ENCODE measurements at regions not wholly inside any gene's neighbourhood (a gene's known extent, or its start where the extent isn't known, plus 50 kb on each side); places are given as distances from the start of the nearest gene placed in this dataset.

DNA sequence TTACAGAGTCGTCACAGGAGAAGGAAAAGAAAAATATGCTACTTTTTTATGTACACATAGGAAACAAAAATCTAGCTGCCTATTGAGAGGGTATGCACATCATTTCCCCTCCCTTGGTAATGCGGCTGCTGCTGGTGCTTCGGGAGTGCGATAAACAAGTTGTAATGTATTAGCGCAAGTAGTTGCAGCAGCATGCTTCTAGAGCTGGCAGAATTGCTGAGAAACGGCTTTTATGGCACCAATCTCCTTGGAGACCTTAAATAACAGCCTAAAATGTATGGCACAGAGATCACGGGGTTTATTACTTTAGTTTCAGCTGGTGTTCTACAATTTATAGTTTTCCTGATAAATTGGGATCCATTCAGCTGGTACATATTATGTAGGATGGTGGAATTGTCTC is 447.6 kb upstream of the TMPO start:
- DNase-seq = no peak

DNA sequence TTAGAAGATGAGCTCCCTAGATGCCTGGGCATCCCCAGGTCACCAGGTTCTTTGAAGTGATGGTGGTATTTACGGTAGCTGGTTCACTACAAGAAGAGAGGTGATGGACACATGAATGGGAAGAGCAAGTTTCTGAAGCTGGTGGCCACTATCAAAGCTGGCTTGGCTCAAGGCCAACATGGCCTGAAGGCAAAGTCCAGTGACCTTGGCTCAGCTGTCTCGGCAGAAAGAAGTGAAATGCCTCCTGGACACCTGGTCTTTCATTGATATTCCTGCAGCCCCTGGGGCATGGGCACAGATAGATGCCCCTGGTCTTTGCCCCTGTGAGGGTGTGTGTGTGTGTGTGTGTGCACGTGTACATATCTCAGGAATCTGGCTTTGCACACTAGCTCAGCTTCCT is 441.8 kb upstream of the TMPO start:
- DNase-seq = no peak

DNA sequence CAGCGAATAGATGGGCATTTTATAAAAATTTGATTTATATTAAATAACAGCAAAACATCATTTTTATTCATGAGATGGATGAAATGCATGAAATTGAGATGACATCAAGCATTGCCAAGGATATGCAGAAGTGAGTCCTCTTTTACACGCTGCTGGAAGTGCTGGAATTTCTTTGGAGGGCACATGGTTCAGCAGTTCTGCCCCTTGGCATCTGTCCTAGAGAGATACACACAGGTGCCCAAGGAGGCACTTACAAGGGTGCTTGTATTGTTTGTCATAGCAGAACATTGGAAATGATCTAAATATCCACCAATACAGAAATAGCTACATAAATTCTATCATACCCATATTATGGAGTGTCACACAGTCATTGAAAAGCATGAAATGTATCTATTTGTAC is 441.1 kb upstream of the TMPO start:
- no peak for DNase-seq

DNA sequence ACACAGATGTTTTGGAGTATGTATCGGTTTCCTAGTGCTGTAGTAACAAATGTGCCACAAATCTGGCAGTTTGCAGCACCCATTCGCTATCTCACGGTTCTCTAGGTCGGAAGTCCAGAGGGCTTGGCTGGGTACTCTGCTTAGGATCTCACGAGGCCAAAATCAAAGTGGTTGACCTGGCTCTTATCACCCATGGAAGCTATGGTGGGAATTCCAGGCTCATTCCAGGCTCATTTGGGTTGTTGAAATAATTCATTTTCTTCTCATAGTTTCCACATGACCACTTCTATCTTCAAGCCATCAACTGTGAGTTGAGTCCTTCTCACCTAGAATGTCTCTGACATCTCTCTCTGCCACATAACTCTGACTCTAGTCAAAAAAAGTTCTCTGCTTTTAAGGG is 431.0 kb upstream of the TMPO start:
- no peak for DNase-seq

DNA sequence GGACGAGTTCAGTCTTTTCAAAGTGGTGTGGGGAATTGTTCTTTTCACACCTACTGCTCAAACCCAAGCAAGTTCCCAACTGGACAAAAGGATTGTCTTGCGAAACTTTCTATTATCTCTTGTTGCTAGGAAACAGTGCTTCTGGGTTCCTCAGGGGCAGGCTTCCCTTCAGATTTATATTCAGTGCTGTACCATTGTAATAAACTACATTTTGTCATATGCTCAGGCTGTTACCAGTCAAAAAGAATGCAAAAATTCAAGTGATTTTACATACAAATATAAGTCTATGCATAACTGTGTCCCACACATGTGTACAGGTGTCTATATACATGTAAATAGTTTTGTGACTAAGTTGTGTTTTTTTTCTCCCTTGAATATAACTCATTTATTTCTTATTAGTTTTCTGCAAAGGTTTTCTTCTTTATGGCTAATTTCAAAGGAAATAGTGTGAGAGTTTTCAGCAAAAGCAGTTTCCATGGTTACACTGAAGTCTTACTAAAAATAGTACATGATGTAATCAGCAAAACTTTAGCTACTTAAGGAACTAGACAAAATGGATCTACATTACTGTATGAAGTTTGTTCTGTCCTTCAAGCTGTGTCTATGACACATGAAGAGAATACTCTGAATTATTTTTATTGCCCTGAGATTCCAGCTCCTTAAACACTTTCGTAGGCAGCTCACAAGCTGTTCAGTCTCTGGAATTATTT is 430.2 kb upstream of the TMPO start:
- DNase-seq = no peak

DNA sequence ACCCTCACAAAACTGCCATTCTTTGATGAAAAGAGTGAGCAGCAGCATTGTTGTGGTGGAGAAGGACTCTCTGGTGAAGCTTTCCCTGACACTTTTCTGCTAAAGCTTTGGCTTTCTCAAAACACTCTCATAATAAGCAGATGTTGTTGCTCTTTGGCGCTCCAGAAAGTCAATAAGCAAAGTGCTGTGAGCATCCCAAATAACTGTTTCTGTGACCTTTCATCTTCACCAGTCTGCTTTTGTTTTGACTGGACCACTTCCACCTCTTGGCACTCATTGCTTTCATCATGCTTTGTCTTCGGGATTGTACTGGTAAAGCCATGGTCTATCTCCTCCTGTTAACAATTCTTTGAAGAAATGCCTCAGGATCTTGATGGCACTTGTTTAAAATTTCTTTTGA is 424.7 kb upstream of the TMPO start:
- DNase-seq = no peak

DNA sequence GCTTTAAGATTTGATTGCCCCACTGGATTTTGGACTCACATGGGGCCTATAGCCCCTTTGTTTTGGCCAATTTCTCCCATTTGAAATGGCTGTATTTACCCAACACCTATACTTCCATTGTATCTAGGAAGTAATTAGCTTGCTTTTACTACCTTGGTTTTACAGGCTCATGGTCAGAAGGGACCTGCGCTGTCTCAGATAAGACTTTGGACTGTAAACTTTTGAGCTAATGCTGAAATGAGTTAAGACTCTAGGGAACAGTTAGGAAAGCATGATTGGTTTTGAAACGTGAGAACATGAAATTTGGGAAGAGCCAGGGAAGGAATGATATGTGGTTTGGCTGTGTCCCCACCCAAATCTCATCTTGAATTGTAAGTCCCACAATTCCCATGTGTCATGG is 419.0 kb upstream of the TMPO start:
- DNase-seq = no peak

DNA sequence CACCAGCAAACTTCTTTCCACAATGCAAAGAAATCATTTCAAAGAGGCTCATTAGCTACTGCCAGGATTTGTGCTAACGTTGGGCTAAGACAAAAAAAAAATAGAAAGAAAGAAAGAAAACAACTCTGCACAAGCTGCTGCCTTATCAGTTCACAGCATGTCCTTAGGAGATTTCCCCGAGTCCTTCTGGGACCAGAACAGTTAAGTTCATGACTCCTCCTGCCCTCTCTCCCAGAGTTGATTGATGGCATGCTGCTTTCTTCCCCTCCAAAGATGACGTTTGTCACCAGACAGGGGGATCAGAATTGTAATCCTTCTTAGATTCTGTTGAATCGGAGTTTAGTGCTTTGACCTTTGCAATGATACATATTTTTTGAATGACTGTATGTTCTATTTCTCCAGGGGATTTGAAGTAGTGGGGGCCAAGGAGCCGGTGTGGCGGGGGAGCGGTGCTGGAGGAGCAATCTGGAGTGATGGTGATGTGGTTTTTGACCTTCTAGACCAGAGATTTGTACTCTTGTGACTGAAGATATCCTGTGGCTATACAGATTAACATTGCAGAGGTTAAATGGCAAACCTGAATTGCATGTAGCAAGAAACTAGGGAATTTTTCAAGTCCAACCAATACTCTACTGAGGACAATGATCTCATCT is 409.2 kb upstream of the TMPO start:
- no peak for DNase-seq

DNA sequence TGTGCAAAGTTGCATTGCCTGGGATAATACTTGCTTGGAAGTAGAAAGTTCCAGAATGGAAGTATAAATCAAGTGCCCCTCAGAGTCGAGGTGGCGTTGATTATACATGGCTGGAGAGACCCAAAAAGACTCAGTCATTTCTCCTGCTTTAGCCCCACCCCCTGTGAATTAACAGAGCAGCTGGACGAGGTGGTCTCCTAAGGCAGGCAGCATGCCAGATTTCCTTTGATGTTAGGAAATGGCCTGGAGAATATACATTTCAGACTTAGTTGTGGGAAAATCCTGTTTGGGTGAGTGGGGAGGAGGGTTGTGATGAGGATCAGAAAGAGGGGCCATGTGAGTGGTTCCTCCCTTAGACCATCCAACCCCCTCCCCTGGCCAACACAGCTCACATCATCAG is 406.1 kb upstream of the TMPO start:
- DNase-seq = no peak

DNA sequence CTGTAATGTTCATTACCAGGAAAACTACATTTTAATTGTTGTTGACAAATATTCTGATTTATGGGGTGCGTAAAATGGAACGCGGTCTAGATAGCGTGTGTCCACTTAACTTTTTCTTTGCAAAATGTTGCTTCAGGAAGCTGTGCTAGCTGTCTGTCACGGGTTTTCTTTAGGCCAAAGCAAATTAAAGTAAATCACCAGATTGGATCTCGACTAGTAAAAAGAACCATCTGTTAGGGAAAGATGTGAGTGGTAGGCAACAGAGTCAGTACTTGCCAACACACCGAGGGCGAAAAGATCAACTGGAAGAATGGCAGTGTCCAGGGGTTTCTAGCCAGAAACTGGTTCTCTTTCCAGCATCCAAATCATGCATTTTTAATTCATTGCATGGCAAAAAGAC is 404.9 kb upstream of the TMPO start:
- no peak for DNase-seq

DNA sequence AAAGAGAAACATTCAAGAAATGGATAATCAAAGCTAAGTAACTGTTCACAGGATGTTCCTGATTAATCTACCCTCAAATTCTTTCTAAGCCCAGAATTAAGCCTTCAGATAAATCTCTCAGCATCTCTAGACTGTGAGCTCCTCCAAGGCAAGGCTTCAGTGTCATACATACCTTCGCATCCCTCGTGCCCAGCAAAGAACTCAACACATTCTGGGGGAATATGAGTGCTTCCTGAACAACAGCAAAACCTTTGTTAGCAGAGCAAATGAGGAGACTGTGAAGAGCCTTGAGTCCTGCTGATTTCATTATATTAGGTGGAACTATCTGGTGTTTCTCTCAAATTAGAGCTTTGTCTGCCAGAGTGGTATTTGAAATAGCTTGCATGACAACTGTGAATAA is 401.8 kb upstream of the TMPO start:
- DNase-seq = no peak

DNA sequence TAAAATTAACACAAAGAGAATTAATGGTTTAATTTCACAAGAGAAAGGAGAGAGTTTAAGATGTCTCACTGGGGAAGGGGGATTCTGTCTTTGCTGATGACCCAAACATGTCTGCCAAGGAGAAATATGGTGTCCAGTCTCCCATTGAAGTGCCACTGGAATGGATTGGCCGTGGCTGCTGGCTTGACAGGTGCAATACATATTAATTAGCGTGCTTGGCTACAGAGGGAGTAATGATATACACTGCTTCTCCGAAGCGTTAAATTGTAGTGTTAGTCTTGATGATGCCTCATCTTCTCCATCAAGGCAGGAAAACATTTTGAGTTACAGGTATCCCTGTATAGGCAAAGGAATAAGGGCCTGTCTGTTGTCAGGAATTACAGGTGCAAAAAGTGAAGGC is 393.4 kb upstream of the TMPO start:
- no peak for DNase-seq

DNA sequence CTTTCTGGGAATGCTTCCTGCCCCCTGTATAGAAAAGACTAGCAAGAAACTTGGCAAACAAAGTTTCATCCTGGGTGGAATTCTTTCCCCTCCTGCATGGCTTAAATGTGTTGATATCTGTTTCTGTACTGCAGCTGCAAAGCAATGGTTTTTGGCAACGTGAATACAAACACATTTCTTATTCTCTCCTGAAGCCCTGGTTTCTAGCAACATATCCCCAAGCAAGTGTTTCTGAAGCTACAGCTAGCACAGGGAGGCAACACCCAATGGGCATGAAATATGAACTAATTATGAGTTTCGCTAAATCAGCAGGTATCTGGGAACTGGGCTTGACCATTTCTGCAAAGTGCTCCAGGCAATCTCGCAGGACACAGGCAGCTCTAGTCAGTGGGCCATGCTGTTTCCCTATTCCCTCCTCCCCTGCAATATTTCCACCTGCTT is 392.3 kb upstream of the TMPO start:
- DNase-seq = no peak

DNA sequence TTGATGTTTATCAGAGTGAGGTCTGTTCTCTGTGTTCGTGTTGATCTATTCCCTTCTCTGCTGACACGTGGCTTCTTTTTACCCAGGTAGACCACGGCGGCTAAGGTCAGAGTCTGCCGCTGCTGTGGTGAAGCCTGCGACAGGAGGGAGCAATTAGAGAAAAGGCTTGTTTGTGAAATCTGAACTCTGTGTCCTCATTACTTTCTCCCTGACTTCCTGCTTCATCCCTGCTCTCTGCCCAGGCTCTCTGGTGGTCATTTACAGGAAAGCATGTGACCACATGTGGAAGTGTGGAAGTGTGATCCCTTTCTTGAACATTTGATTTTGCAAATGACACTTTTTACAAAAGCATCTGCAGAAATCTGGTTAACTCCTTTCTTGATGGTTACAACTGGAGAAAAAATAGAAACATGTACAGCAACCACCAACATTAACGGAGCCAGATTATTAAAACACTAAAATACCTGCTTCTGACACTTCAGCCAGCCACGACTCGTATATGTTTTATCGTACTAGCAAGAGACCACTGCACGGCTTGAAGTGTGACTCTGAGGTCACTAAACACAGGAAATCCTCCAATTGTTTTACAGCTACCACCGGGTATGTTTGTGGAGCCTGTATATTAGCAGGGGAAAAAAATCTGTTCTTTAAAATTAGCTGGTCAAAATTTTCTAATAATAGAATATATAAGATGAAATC is 388.6 kb upstream of the TMPO start:
- DNase-seq = no peak

DNA sequence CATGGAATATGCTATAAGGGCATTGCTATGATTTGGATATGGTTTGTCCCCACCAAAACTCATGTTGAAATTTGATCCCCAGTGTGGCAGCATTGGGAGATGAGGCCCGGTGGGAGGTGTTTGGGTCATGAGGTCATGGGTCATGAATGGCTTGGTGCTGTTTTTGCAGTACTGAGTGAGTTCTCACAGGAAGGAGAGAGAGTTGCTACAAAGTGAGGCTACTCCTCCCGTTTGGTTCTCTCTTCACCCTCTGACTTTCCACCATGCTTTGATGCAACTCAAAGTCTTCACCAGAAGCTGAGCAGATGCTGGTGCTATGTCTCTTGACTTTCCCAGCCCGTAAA is 388.1 kb upstream of the TMPO start:
- no peak for DNase-seq

DNA sequence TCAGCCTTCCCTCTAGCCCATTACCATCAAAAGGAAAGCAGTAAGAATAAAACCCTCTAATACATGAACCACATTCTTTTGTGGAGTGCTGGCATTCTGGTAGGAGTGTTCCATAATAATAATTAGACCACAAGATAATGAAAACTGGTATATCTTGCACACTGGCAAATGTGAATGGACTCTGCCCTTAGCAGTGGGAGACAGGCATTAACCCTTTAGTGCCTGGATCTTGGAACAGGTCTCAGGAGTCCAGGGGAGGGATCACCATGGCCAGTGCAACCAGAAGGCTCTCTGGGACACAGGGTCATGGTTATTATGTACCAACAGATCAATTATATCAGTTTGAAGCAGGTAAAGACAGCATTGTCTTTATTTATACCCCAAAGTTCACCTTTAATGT is 387.5 kb upstream of the TMPO start:
- DNase-seq = no peak

DNA sequence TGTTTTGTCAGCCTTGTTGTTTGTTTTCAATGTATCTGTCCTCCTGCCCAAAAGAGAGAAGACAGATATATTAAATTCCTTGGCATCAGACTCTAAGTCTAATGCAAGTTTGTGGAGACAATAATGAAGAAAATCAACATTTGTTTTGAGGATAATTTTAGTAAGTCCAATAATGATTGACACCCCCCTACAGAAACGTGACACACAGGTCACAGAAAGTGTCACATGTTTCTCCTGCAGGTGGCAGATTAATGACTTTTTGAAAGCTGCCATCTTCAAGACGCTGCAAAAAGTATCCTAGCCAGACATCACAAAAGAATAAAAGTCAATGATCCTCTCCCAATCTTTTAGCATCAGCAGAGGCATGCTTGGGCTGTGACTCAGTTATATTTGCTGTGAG is 378.8 kb upstream of the TMPO start:
- no peak for DNase-seq

DNA sequence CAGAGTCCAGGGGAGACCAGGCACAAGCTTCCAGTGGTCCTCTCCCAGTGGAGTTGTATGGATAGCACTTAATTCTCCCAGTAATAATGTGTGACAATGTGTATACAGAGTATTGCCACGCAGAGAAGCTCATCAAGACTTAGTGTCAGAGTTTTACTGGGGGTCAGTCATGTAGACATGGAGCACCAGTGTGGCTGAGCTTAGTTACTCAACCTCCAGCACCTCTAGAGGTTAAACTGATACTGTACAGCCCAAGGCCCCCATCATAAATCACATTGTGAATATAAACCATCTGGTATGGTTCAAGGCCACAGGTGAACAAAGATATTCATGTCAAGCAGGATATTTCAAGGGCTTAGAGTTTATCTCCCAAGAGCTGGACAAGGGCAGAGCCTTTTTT is 378.1 kb upstream of the TMPO start:
- no peak for DNase-seq

DNA sequence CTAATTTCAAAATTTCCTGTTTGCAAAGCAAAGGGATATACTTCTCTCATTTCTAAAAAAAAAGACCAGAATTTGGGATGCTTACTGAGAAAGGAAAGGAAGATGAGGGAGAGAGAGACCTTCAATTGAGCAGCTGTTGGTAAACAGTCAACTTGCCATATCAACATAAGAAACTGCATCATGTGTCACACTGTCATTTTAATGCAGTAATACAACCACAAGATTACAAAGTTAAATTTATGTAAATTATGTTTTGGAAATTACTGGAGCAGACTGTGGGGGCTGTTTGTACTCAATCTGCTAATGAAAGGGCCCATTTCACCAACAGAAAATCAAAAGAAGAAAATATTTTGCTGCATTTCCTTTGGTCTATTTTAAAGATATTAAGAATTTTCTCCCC is 370.4 kb upstream of the TMPO start:
- DNase-seq = no peak

DNA sequence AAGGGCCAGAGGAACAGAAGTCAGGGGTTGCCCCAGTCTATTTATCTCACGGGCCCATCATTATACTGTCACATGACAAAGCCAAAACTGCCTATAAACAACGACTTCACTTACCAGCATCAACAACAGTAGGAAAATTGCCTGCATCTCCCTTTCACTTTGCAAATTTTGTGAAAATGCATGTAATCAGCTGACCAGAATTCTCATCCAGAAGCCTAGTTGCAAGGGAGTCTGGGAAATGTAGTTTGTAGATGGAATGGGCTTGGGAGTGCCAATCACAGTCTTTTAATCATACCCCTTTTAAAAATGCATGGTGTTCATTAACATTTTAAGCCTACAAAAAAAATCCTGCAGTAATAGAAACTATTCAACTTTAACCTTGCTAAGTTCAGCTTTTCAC is 369.3 kb upstream of the TMPO start:
- no peak for DNase-seq

DNA sequence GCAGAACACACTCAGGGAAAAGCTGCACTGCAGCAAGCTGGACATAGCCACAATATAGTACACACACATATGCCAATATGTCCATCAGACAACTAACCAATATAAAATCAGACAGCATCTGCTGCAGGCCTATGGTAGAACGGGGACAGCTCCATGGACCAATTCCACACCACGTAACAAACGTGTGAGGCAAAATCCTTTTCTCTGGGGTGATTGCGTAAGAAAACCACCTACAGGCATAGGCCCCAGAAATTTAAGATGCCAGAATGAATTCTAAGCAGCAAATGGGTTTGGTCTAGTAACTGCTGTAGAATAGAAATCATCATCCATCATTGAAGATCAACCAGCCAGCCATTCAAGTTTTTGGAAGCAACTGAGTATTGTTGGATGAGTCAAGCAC is 368.9 kb upstream of the TMPO start:
- no peak for DNase-seq

DNA sequence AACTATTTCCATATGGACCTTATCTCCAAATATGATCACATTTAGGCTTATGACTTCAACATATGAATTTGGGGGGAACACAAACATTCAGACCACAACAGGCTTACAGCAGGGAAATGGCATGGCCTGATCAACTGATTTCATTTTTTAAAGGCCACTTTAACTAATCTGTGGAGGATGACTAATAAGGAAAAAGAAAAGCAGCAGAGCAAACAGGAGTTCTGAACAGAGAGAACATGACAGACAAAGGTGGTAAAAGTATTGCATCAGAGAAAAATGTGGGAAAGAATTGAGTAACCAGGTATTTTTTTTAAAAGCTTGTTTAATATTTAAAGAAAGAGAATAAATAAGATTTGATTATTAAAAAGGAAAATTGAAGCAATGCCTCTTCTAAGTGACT is 366.1 kb upstream of the TMPO start:
- no peak for DNase-seq

DNA sequence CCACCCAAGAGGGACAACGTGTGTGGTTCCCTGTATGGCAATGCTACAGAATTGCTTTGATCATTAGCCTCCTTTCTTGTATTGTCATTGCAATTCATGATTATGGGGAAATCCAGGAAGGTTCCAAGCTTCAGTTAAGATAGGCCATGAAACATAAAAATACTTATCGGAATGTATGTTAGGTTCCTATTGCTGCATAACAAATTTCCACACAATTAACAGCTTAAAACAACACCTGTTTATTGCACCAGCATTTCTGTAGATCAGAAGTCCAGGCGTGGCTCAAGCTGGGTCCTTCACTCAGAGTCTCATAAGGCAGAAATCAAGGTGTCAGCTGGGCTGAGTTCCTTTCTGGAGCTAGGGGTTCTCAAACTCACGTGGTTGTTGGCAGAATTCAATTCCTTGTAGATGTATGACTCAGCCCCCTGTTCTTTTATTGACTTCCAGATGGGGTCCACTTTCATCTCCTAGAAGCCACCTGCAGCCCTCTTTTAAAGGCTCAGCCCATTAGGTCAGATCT is 365.6 kb upstream of the TMPO start:
- no peak for DNase-seq

DNA sequence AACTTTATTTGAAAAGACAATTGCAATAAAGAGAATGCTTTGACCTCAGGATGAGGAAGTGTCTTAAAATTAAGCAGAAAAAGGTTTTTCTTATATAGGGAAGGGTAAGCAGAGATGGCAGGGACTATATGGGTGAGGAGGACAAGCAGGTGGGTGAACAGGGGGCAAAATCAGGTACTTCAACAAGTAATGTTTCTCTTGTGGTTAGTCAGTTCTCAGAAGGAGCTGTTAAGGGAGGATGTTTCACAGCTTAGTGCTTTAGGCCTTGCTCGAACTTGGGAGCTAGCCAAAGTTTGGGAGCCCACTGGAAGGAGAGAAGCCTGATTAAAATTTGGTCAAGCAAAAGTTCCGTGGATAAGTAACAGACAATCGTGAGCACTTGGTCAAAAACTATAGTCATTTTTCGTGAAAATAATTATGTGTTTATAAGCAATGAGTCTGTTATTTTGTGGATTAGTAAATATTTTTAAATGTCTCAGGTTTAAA is 364.2 kb upstream of the TMPO start:
- DNase-seq = no peak
